Thoracic aorta (tissue), 2 donors: ENCODE measurements at regions not wholly inside any gene's neighbourhood (a gene's known extent, or its start where the extent isn't known, plus 50 kb on each side); places are given as distances from the start of the nearest gene placed in this dataset.

Source experiments
- ATAC-seq: fragments of 150-250 bp; one replicate; pipeline ENCODE4 v1.8.0; 2017; ENCODE audit warnings: low read depth; ENCODE audit not compliant: insufficient number of reproducible peaks, low FRiP score
- DNase-seq: peaks from one replicate; pipeline ENCODE4 v3.0.0-alpha.2; 2020; ENCODE audit warnings: low spot score
- H3K27ac ChIP-seq, 2 donors: fragments of 200-600 bp; sonication (generic); 1 replicate in 1 of 2; 2 replicates in 1 of 2; pipeline ENCODE4 v1.5.1; 2016; ENCODE audit warnings: mild to moderate bottlenecking in 2 of 2, moderate library complexity in 2 of 2
- H3K27me3 ChIP-seq: fragments of 200-600 bp; sonication (generic); replicated peaks from 2 replicates; pipeline ENCODE4 v1.6.0; 2016; ENCODE audit warnings: mild to moderate bottlenecking; ENCODE audit not compliant: insufficient read depth
- H3K36me3 ChIP-seq: fragments of 200-600 bp; sonication (generic); one replicate; pipeline ENCODE4 v1.5.1; 2016
- H3K4me1 ChIP-seq, 2 donors: fragments of 200-600 bp; sonication (generic); 1 replicate in 1 of 2; 2 replicates in 1 of 2; pipeline versions ENCODE4 v1.5.1 to v1.6.0; 2016; ENCODE audit warnings: low read depth in 2 of 2, mild to moderate bottlenecking in 1 of 2; ENCODE audit not compliant: control insufficient read depth in 1 of 2
- H3K4me3 ChIP-seq: fragments of 200-600 bp; sonication (generic); 2 replicates; pipeline ENCODE4 v1.5.1; 2016; ENCODE audit warnings: mild to moderate bottlenecking
- H3K9me3 ChIP-seq: fragments of 200-600 bp; sonication (generic); 2 replicates; pipeline ENCODE4 v1.5.1; 2016
- TF ChIP-seq, protein P1 (sequence below): fragments of 200-600 bp; sonication (generic); IDR thresholded peaks from one replicate; pipeline ENCODE4 v1.5.1; 2019; ENCODE audit warnings: antibody characterized with exemption

DNA sequence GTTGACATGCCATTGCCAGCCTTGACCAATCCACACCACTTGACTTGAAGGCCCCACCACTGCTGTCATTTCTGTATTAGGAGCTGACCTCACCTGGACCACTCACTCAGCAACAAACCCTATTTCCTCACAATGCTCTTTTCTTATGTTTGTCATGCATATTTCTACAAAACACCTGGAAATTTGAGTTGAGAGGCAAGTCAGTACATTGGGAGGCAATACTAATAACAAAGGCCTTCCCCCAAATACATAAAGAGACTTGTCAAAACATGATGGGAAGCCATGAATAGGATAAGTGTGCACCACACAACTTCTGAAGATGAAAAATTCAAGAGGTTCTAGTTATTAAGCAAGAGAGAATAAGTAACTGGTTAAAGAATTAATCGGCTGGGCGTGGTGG is 77.9 kb upstream of the POU2AF2 start:
- no peaks in the 10 kb centered on the region for H3K4me1 ChIP-seq
- DNase-seq: no peak
- no peaks in the 10 kb centered on the region for H3K27me3 ChIP-seq
- H3K9me3 ChIP-seq: no peaks in the 10 kb centered on the region
- H3K27ac ChIP-seq: no peak overlapping the region
- H3K36me3 ChIP-seq: no peaks in the 10 kb centered on the region
- TF ChIP-seq, protein P1, sequence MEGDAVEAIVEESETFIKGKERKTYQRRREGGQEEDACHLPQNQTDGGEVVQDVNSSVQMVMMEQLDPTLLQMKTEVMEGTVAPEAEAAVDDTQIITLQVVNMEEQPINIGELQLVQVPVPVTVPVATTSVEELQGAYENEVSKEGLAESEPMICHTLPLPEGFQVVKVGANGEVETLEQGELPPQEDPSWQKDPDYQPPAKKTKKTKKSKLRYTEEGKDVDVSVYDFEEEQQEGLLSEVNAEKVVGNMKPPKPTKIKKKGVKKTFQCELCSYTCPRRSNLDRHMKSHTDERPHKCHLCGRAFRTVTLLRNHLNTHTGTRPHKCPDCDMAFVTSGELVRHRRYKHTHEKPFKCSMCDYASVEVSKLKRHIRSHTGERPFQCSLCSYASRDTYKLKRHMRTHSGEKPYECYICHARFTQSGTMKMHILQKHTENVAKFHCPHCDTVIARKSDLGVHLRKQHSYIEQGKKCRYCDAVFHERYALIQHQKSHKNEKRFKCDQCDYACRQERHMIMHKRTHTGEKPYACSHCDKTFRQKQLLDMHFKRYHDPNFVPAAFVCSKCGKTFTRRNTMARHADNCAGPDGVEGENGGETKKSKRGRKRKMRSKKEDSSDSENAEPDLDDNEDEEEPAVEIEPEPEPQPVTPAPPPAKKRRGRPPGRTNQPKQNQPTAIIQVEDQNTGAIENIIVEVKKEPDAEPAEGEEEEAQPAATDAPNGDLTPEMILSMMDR: no peak
- no peak for ATAC-seq
- no peak overlapping the region for H3K4me3 ChIP-seq

DNA sequence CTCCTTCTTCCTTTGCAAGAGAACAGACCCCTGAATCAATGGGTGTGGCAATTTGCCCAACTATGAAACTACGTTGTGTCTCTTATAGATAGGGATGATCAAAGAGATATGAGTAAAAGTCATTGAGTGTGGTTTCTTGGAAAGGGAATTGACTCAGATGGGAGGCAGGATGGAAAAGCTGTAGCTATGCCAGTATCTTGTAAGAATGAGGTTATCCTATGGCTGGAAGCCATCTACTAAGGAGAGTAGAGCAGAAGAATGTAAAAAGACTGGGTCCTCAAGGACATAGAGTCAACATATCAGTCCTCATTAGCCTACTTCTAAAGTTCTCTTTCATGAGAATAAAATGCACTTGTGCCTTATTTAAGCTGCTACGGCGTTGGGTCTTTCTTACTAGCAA is 78.9 kb upstream of the POU2AF2 start:
- no peak for DNase-seq
- Histone ChIP-seq H3K27me3 (no peaks in the 10 kb centered on the region), H3K9me3 (no peaks in the 10 kb centered on the region), H3K27ac (no peak overlapping the region), H3K4me1 (no peaks in the 10 kb centered on the region), H3K4me3 (no peak overlapping the region), H3K36me3 (no peaks in the 10 kb centered on the region)
- TF ChIP-seq, protein P1: no peak
- no peak for ATAC-seq

DNA sequence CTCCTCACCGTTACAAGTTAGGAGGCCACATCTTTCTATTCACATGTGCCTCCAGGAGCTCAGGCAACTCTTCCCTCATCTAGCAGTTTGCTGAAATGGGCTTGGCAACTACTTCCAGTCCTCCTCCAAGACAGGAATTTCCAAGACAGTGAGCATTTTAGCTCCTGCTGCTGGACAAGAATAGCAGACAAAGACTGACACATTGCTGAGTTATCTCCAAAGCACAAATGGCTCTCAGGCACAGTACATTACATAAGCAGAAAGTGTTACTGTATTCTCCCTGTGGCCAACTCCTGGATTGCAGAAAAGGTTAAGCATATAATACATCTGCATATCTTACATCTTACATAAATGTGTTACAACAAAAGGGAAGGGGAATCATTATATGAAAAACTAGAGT is 83.2 kb upstream of the POU2AF2 start:
- Histone ChIP-seq H3K27me3 (no peaks in the 10 kb centered on the region), H3K4me3 (no peak overlapping the region), H3K27ac (no peak overlapping the region), H3K36me3 (no peaks in the 10 kb centered on the region), H3K9me3 (no peaks in the 10 kb centered on the region), H3K4me1 (no peaks in the 10 kb centered on the region)
- ATAC-seq: no peak
- DNase-seq: no peak
- TF ChIP-seq, protein P1: no peak

DNA sequence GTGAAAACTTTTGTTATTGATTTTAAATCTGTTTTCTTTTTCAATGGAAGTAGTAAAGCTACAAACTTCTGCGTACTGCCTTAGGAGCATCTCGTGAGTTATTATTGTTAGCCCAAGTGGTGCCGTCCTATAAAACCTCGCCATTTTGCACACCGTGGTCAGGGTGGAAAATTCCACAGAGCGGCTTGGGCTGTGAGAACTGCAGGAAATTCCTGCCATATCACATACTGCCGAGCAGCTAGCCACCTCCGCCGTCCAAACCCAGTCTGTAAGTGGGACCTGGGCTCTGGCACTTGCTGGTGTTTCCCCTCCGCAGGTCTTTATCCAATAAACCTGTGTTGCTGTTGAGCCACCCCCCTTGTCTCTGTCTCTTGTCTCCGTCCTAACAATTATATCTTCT is 88.0 kb upstream of the POU2AF2 start:
- no peaks in the 10 kb centered on the region for H3K9me3 ChIP-seq
- no peak for ATAC-seq

DNA sequence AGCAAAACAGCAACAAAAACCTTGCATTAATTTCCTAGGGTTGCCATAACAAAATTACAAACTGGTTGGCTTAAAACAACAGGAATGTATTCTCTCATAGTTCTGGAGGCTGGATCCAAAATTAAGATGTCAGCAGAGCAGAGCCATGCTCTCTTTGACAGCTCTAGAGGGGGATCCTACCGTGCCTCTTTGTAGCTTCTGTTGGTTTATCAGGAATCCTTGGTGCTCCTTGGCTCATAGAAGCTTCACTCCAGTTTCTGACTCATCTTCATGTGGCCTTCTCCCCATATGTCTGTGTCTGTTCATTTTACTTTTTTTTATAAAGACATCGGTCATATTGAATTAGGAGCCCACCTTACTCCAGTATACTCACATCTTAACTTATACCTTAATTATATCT is 90.5 kb upstream of the POU2AF2 start:
- Histone ChIP-seq H3K4me1 (no peaks in the 10 kb centered on the region), H3K4me3 (no peak overlapping the region), H3K9me3 (no peaks in the 10 kb centered on the region), H3K27ac (no peak overlapping the region), H3K27me3 (no peaks in the 10 kb centered on the region), H3K36me3 (no peaks in the 10 kb centered on the region)
- TF ChIP-seq, protein P1: no peak
- DNase-seq (no peak), ATAC-seq (no peak)

More for the DNA sequence above, 88.0 kb upstream of the POU2AF2 start:
- no peaks in the 10 kb centered on the region for H3K4me1 ChIP-seq
- H3K36me3 ChIP-seq: no peaks in the 10 kb centered on the region
- DNase-seq: no peak
- no peak overlapping the region for H3K27ac ChIP-seq
- H3K27me3 ChIP-seq: no peaks in the 10 kb centered on the region
- TF ChIP-seq, protein P1: no peak
- H3K4me3 ChIP-seq: no peak overlapping the region
